H9 (cell line): ENCODE measurements at regions not wholly inside any gene's neighbourhood (a gene's known extent, or its start where the extent isn't known, plus 50 kb on each side); places are given as distances from the start of the nearest gene placed in this dataset.

Source experiments
- DNase-seq: peaks from one replicate; pipeline ENCODE4 v3.0.0-alpha.2; 2017
- H2AFZ ChIP-seq: one replicate; pipeline ENCODE4 v1.6.1; 2013; ENCODE audit warnings: mild to moderate bottlenecking, low read length, control low read depth, moderate library complexity
- H2AK5ac ChIP-seq: 2 replicates; pipeline ENCODE4 v1.6.1; 2013; ENCODE audit warnings: low read length, control low read depth, mixed read lengths; ENCODE audit not compliant: insufficient read length
- H2BK120ac ChIP-seq: one replicate; pipeline ENCODE4 v1.6.1; 2013; ENCODE audit warnings: low read depth, mild to moderate bottlenecking, low read length, control low read depth, inconsistent platforms; ENCODE audit not compliant: poor library complexity, severe bottlenecking
- H2BK12ac ChIP-seq: 2 replicates; pipeline ENCODE4 v1.6.1; 2013; ENCODE audit warnings: low read length, control low read depth, mixed read lengths, low read depth; ENCODE audit not compliant: insufficient read length
- H2BK15ac ChIP-seq: 2 replicates; pipeline ENCODE4 v1.6.1; 2013; ENCODE audit warnings: low read depth, low read length, control low read depth
- H2BK20ac ChIP-seq: one replicate; pipeline ENCODE4 v1.6.1; 2013; ENCODE audit warnings: low read depth, mild to moderate bottlenecking, low read length, control low read depth, inconsistent platforms; ENCODE audit not compliant: poor library complexity, severe bottlenecking
- H2BK5ac ChIP-seq: 2 replicates; pipeline ENCODE4 v1.6.1; 2013; ENCODE audit warnings: low read length, control low read depth, mixed read lengths; ENCODE audit not compliant: insufficient read length
- H3K14ac ChIP-seq: 2 replicates; pipeline ENCODE4 v1.6.1; 2013; ENCODE audit warnings: low read length, control low read depth; ENCODE audit not compliant: insufficient read depth
- H3K18ac ChIP-seq: 2 replicates; pipeline ENCODE4 v1.6.1; 2013; ENCODE audit warnings: low read depth, mild to moderate bottlenecking, mixed read lengths, low read length, control low read depth; ENCODE audit not compliant: insufficient read length
- H3K23ac ChIP-seq: 2 replicates; pipeline ENCODE4 v1.6.1; 2013; ENCODE audit warnings: low read length, control low read depth, mixed read lengths, low read depth; ENCODE audit not compliant: insufficient read length
- H3K23me2 ChIP-seq: 2 replicates; pipeline ENCODE4 v1.6.1; 2013; ENCODE audit warnings: low read depth, mild to moderate bottlenecking, mixed read lengths, low read length, control low read depth; ENCODE audit not compliant: insufficient read length, poor library complexity, severe bottlenecking
- H3K27ac ChIP-seq: 2 replicates; pipeline ENCODE4 v1.5.1; 2013; ENCODE audit warnings: low read length, control low read depth, mixed read lengths, low read depth; ENCODE audit not compliant: insufficient read length
- H3K27me3 ChIP-seq: 2 replicates; pipeline ENCODE4 v1.6.1; 2013; ENCODE audit warnings: low read length, control low read depth, inconsistent platforms; ENCODE audit not compliant: insufficient read depth
- H3K4ac ChIP-seq: 2 replicates; pipeline ENCODE4 v1.6.1; 2013; ENCODE audit warnings: low read depth, mild to moderate bottlenecking, control low read depth, inconsistent platforms, low read length, moderate library complexity
- H3K4me1 ChIP-seq: 2 replicates; pipeline ENCODE4 v1.6.1; 2013; ENCODE audit warnings: low read length, control low read depth, inconsistent platforms; ENCODE audit not compliant: insufficient read depth
- H3K4me2 ChIP-seq: 2 replicates; pipeline ENCODE4 v1.6.1; 2013; ENCODE audit warnings: low read length, control low read depth, mixed read lengths; ENCODE audit not compliant: insufficient read length, insufficient read depth
- H3K56ac ChIP-seq: 2 replicates; pipeline ENCODE4 v1.6.1; 2013; ENCODE audit warnings: low read depth, mild to moderate bottlenecking, mixed read lengths, low read length, control low read depth; ENCODE audit not compliant: insufficient read length
- H3K79me1 ChIP-seq: 2 replicates; pipeline ENCODE4 v1.6.1; 2013; ENCODE audit warnings: low read depth, mild to moderate bottlenecking, moderate library complexity, low read length, control low read depth, inconsistent platforms; ENCODE audit not compliant: insufficient read depth, poor library complexity, severe bottlenecking
- H3K79me2 ChIP-seq: 2 replicates; pipeline ENCODE4 v1.6.1; 2013; ENCODE audit warnings: low read length, control low read depth, inconsistent platforms; ENCODE audit not compliant: insufficient read depth
- H3K9ac ChIP-seq: 2 replicates; pipeline ENCODE4 v1.6.1; 2013; ENCODE audit warnings: low read length, control low read depth, mixed read lengths; ENCODE audit not compliant: insufficient read length; ENCODE audit errors: extremely low read depth
- H3K9me3 ChIP-seq: one replicate; pipeline ENCODE4 v1.6.1; 2013; ENCODE audit warnings: low read depth, low read length, inconsistent platforms; ENCODE audit not compliant: control insufficient read depth
- H3T11ph ChIP-seq: one replicate; pipeline ENCODE4 v1.6.1; 2013; ENCODE audit warnings: mild to moderate bottlenecking, low read length, control low read depth, inconsistent platforms
- H4K20me1 ChIP-seq: one replicate; pipeline ENCODE4 v1.6.1; 2013; ENCODE audit not compliant: control insufficient read depth, insufficient read length, insufficient read depth
- H4K5ac ChIP-seq: 2 replicates; pipeline ENCODE4 v1.6.1; 2013; ENCODE audit warnings: low read depth, mild to moderate bottlenecking, mixed read lengths, low read length, control low read depth; ENCODE audit not compliant: insufficient read length
- H4K8ac ChIP-seq: replicated peaks from 2 replicates; pipeline ENCODE4 v1.6.1; 2013; ENCODE audit warnings: low read length, control low read depth, mixed read lengths, low read depth; ENCODE audit not compliant: insufficient read length
- H4K91ac ChIP-seq: 2 replicates; pipeline ENCODE4 v1.6.1; 2013; ENCODE audit warnings: low read depth, mild to moderate bottlenecking, moderate library complexity, mixed read lengths, low read length, control low read depth; ENCODE audit not compliant: insufficient read length
- H3K27ac Mint-ChIP-seq, 3 experiments: 2 replicates in 2 of 3; 3 replicates in 1 of 3; pipeline ENCODE4 v1.8.0; 2020 to 2021; ENCODE audit warnings: mixed read lengths in 3 of 3, mild to moderate bottlenecking in 1 of 3, moderate library complexity in 1 of 3
- H3K27me3 Mint-ChIP-seq: 2 replicates; pipeline ENCODE4 v1.8.0; 2021; ENCODE audit warnings: low read depth, mild to moderate bottlenecking, moderate library complexity, mixed read lengths
- H3K36me3 Mint-ChIP-seq, 3 experiments: 2 replicates in 2 of 3; 3 replicates in 1 of 3; pipeline ENCODE4 v1.8.0; 2020 to 2021; ENCODE audit warnings: low read depth in 3 of 3, mixed read lengths in 3 of 3; ENCODE audit not compliant: insufficient read depth in 1 of 3
- H3K4me1 Mint-ChIP-seq, 2 experiments: 2 replicates each; pipeline ENCODE4 v1.8.0; 2020; ENCODE audit warnings: mixed read lengths in 2 of 2
- H3K4me3 Mint-ChIP-seq, 2 experiments: 2 replicates in 1 of 2; 3 replicates in 1 of 2; pipeline ENCODE4 v1.8.0; 2020 to 2021; ENCODE audit warnings: mild to moderate bottlenecking in 2 of 2, mixed read lengths in 2 of 2, moderate library complexity in 1 of 2
- H3K9me3 Mint-ChIP-seq, 2 experiments: 2 replicates in 1 of 2; 3 replicates in 1 of 2; pipeline ENCODE4 v1.8.0; 2020; ENCODE audit warnings: mild to moderate bottlenecking in 2 of 2, mixed read lengths in 2 of 2, moderate library complexity in 1 of 2
- CTCF ChIP-seq: fragments of 200-600 bp; sonication (generic); conservative IDR thresholded peaks from 3 replicates; pipeline ENCODE4 v1.8.0; 2021; ENCODE audit warnings: antibody characterized with exemption, mild to moderate bottlenecking

- Histone ChIP-seq H4K5ac (no peak overlapping the region), H2AK5ac (no peak overlapping the region), H2BK5ac (no peak overlapping the region), H2BK12ac (no peak overlapping the region), H3K27ac (no peak overlapping the region), H3K14ac (no peak overlapping the region), H3K18ac (no peak overlapping the region), H3K23me2 (no peaks in the 10 kb centered on the region), H2BK20ac (no peak overlapping the region), H3K9ac (no peak overlapping the region), H2AFZ (no peak overlapping the region), H3K79me1 (no peaks in the 10 kb centered on the region), H3K79me2 (no peaks in the 10 kb centered on the region), H4K20me1 (no peaks in the 10 kb centered on the region), H3K4ac (no peak overlapping the region), H3T11ph (no peak overlapping the region), H3K4me2 (no peak overlapping the region), H3K27me3 (no peaks in the 10 kb centered on the region), H3K4me1 (no peaks in the 10 kb centered on the region), H2BK15ac (no peak overlapping the region), H3K56ac (no peak overlapping the region), H2BK120ac (no peak overlapping the region), H3K23ac (no peak overlapping the region), H4K91ac (no peak overlapping the region), H4K8ac (no peak overlapping the region), H3K9me3 (no peaks in the 10 kb centered on the region)
- Mint-ChIP-seq H3K4me3 (no peak overlapping the region), H3K9me3 (no peaks in the 10 kb centered on the region), H3K27ac (no peak overlapping the region), H3K27me3 (no peaks in the 10 kb centered on the region), H3K4me1 (peaks cover 6 to 10% of the 10 kb centered on the region in 2 experiments), H3K36me3 (no peaks in the 10 kb centered on the region; a peak in 1 of 7 replicates)
- DNase-seq, result no peak
- TF ChIP-seq CTCF, result no peak
These were observed 922.1 kb downstream of the RAB28 start for GRCh38 chr4:12562021-12562420.
